ENCODE measurements at regions not wholly inside any gene's neighbourhood (a gene's known extent, or its start where the extent isn't known, plus 50 kb on each side); places are given as distances from the start of the nearest gene placed in this dataset.

- TF ChIP-seq, protein P1, sequence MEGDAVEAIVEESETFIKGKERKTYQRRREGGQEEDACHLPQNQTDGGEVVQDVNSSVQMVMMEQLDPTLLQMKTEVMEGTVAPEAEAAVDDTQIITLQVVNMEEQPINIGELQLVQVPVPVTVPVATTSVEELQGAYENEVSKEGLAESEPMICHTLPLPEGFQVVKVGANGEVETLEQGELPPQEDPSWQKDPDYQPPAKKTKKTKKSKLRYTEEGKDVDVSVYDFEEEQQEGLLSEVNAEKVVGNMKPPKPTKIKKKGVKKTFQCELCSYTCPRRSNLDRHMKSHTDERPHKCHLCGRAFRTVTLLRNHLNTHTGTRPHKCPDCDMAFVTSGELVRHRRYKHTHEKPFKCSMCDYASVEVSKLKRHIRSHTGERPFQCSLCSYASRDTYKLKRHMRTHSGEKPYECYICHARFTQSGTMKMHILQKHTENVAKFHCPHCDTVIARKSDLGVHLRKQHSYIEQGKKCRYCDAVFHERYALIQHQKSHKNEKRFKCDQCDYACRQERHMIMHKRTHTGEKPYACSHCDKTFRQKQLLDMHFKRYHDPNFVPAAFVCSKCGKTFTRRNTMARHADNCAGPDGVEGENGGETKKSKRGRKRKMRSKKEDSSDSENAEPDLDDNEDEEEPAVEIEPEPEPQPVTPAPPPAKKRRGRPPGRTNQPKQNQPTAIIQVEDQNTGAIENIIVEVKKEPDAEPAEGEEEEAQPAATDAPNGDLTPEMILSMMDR (IDR thresholded peaks at IDR 0.05), result no peak
- Histone ChIP-seq H3K4me1 (ENCODE audit: control insufficient read depth in 1 of 2, insufficient read depth in 2 of 2, low read length in 2 of 2) (no peaks in the 10 kb centered on the region), H3K36me3 (replicated peaks in 1 of 2; ENCODE audit: control insufficient read depth in 1 of 2, insufficient read depth in 2 of 2, low read length in 2 of 2) (no peaks in the 10 kb centered on the region), H3K27ac (ENCODE audit: low read depth in 1 of 2, low read length in 2 of 2) (no peak overlapping the region), H4K20me1 (ENCODE audit: insufficient read depth, low read length) (no peaks in the 10 kb centered on the region), H3K4me2 (replicated peaks; ENCODE audit: extremely low read depth, low read length, poor library complexity, severe bottlenecking) (no peak overlapping the region), H3K9me3 (replicated peaks in 1 of 2; ENCODE audit: control insufficient read depth in 1 of 2, insufficient read depth in 1 of 2, low read length in 2 of 2) (peaks cover 0 to 4% of the 10 kb centered on the region in 2 donors), H2AFZ (ENCODE audit: insufficient read depth, low read depth, low read length, poor library complexity, severe bottlenecking) (no peak overlapping the region), H3K27me3 (ENCODE audit: control insufficient read depth in 2 of 2, insufficient read depth in 2 of 2, low read length in 2 of 2) (no peaks in the 10 kb centered on the region), H3K9ac (ENCODE audit: insufficient read depth, low read length, poor library complexity, severe bottlenecking) (no peak overlapping the region), H3K79me2 (ENCODE audit: insufficient read depth, low read length) (no peaks in the 10 kb centered on the region), H3K4me3 (replicated peaks in 1 of 3; ENCODE audit: low read depth in 2 of 3, low read length in 3 of 3) (no peak overlapping the region)
- intact Hi-C loops (cut with micrococcal nuclease), result no loop called here
- no peaks in the 10 kb centered on the region for H3K4me1 Mint-ChIP-seq
- no peak overlapping the region for H3K27ac Mint-ChIP-seq
- no peak overlapping the region for H3K4me3 Mint-ChIP-seq
- peaks cover 0 to 5% (median 0%) of the 10 kb centered on the region in 7 donors for H3K9me3 Mint-ChIP-seq
- DNase-seq, result no peak
- no peaks in the 10 kb centered on the region for H3K27me3 Mint-ChIP-seq (ENCODE audit: low read depth in 3 of 3)
- H3K36me3 Mint-ChIP-seq, result no peaks in the 10 kb centered on the region
Measured at GRCh38 chr3:74787011-74787410, 172.6 kb upstream of the CNTN3 start.

GRCh38 chr3:74771401-74771800 is 156.9 kb upstream of the CNTN3 start:
- no peaks in the 10 kb centered on the region for H3K4me1 Mint-ChIP-seq
- H3K36me3 Mint-ChIP-seq, result no peaks in the 10 kb centered on the region
- H3K4me3 Mint-ChIP-seq, result no peak overlapping the region
- peaks cover 0 to 7% (median 2%) of the 10 kb centered on the region in 7 donors for H3K9me3 Mint-ChIP-seq
- Histone ChIP-seq H2AFZ (ENCODE audit: insufficient read depth, low read depth, low read length, poor library complexity, severe bottlenecking) (no peak overlapping the region), H3K9ac (ENCODE audit: insufficient read depth, low read length, poor library complexity, severe bottlenecking) (no peak overlapping the region), H3K79me2 (ENCODE audit: insufficient read depth, low read length) (no peaks in the 10 kb centered on the region), H3K36me3 (replicated peaks in 1 of 2; ENCODE audit: control insufficient read depth in 1 of 2, insufficient read depth in 2 of 2, low read length in 2 of 2) (no peaks in the 10 kb centered on the region), H3K27me3 (ENCODE audit: control insufficient read depth in 2 of 2, insufficient read depth in 2 of 2, low read length in 2 of 2) (no peaks in the 10 kb centered on the region), H3K4me1 (ENCODE audit: control insufficient read depth in 1 of 2, insufficient read depth in 2 of 2, low read length in 2 of 2) (no peaks in the 10 kb centered on the region), H4K20me1 (ENCODE audit: insufficient read depth, low read length) (no peaks in the 10 kb centered on the region), H3K4me2 (replicated peaks; ENCODE audit: extremely low read depth, low read length, poor library complexity, severe bottlenecking) (no peak overlapping the region), H3K4me3 (replicated peaks in 1 of 3; ENCODE audit: low read depth in 2 of 3, low read length in 3 of 3) (no peak overlapping the region), H3K9me3 (replicated peaks in 1 of 2; ENCODE audit: control insufficient read depth in 1 of 2, insufficient read depth in 1 of 2, low read length in 2 of 2) (peaks cover 0 to 5% of the 10 kb centered on the region in 2 donors), H3K27ac (ENCODE audit: low read depth in 1 of 2, low read length in 2 of 2) (no peak overlapping the region)
- DNase-seq, result no peak
- H3K27ac Mint-ChIP-seq, result no peak overlapping the region
- intact Hi-C loops (cut with micrococcal nuclease), result no loop called here
- TF ChIP-seq, protein P1 (IDR thresholded peaks at IDR 0.05), result no peak
- H3K27me3 Mint-ChIP-seq (ENCODE audit: low read depth in 3 of 3), result no peaks in the 10 kb centered on the region
- no CpG with 5 or more reads among the region's 2 CpGs for WGBS (ENCODE audit: insufficient coverage)

Data from CD14-positive monocyte (primary cell).